ENCODE measurements at regions not wholly inside any gene's neighbourhood (a gene's known extent, or its start where the extent isn't known, plus 50 kb on each side); places are given as distances from the start of the nearest gene placed in this dataset.
A peak's percentile ranks its signal among the peaks of the same experiment; 100 is the strongest.

- WGBS: 83% methylated on average over 6 of the region's 6 CpGs
- DNase-seq (ENCODE audit: extremely low spot score): peak; percentile 29
- Histone ChIP-seq H3K27ac (replicated peaks in 1 of 4) (no peak overlapping the region), H3K36me3 (no peaks in the 10 kb centered on the region), H3K27me3 (no peaks in the 10 kb centered on the region), H3K4me3 (no peak overlapping the region), H3K4me1 (no peaks in the 10 kb centered on the region), H3K9me3 (no peaks in the 10 kb centered on the region)
- intact Hi-C loops (cut with DNase I): no loop called here
- TF ChIP-seq CTCF (IDR thresholded peaks at IDR 0.05): no peak
- TF ChIP-seq POLR2A (IDR thresholded peaks at IDR 0.05; ENCODE audit: low read depth): no peak
- no peak for TF ChIP-seq EP300 (IDR thresholded peaks at IDR 0.05)
- TF ChIP-seq POLR2AphosphoS5 (IDR thresholded peaks at IDR 0.05): no peak
Measured at GRCh38 chr19:31810536-31811109, 461.4 kb upstream of the TSHZ3 start.

GRCh38 chr19:31817971-31818797, 468.9 kb upstream of the TSHZ3 start:
- no peak overlapping the region for H3K4me3 ChIP-seq
- peaks cover 0 to 15% (median 9%) of the 10 kb centered on the region in 4 donors for H3K4me1 ChIP-seq
- TF ChIP-seq CTCF (IDR thresholded peaks at IDR 0.05) (no peak), EP300 (IDR thresholded peaks at IDR 0.05) (no peak), POLR2AphosphoS5 (IDR thresholded peaks at IDR 0.05) (no peak), POLR2A (IDR thresholded peaks at IDR 0.05; ENCODE audit: low read depth) (no peak)
- no peak for DNase-seq (ENCODE audit: extremely low spot score)
- no peak overlapping the region for H3K27ac ChIP-seq (replicated peaks in 1 of 4)
- 48% methylated on average over 6 of the region's 6 CpGs for WGBS
- no peaks in the 10 kb centered on the region for H3K27me3 ChIP-seq
- H3K9me3 ChIP-seq: no peaks in the 10 kb centered on the region
- intact Hi-C loops (cut with DNase I): no loop called here
- no peaks in the 10 kb centered on the region for H3K36me3 ChIP-seq

DNA sequence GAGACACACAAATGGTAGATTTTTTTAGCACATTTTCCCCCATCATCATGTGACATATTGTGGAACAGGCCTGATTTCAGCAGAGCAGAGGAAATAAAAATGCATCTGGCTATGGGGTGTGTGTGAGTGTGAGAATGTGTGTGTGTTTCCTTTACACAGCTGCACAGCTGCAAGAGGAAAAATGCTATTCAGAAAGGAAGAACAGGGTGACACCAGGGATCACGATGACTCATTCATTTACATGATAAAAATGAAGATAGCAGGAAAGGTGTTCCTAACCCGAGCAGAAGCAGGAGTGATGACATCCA, 469.5 kb upstream of the TSHZ3 start:
- no peak for TF ChIP-seq EP300 (IDR thresholded peaks at IDR 0.05)
- TF ChIP-seq POLR2A (IDR thresholded peaks at IDR 0.05; ENCODE audit: low read depth): no peak
- TF ChIP-seq POLR2AphosphoS5 (IDR thresholded peaks at IDR 0.05): no peak
- TF ChIP-seq CTCF (IDR thresholded peaks at IDR 0.05): no peak
- H3K27me3 ChIP-seq: no peaks in the 10 kb centered on the region
- DNase-seq (ENCODE audit: extremely low spot score): no peak
- no peak overlapping the region for H3K27ac ChIP-seq (replicated peaks in 1 of 4)
- peaks cover 0 to 15% (median 9%) of the 10 kb centered on the region in 4 donors for H3K4me1 ChIP-seq
- no peaks in the 10 kb centered on the region for H3K9me3 ChIP-seq
- H3K4me3 ChIP-seq: no peak overlapping the region
- 39% methylated on average over 2 of the region's 2 CpGs for WGBS
- intact Hi-C loops (cut with DNase I): no loop called here
- H3K36me3 ChIP-seq: no peaks in the 10 kb centered on the region

- intact Hi-C loops (cut with DNase I): no loop called here
- no peak overlapping the region for H3K27ac ChIP-seq (replicated peaks in 1 of 4)
- peak; percentile 79 for DNase-seq (ENCODE audit: extremely low spot score)
- H3K9me3 ChIP-seq: no peaks in the 10 kb centered on the region
- H3K27me3 ChIP-seq: no peaks in the 10 kb centered on the region
- H3K4me1 ChIP-seq: peaks cover 0 to 15% (median 9%) of the 10 kb centered on the region in 4 donors
- no peak overlapping the region for H3K4me3 ChIP-seq
- TF ChIP-seq POLR2AphosphoS5 (IDR thresholded peaks at IDR 0.05) (no peak), POLR2A (IDR thresholded peaks at IDR 0.05; ENCODE audit: low read depth) (no peak), CTCF (IDR thresholded peaks at IDR 0.05) (no peak), EP300 (IDR thresholded peaks at IDR 0.05) (no peak)
- H3K36me3 ChIP-seq: no peaks in the 10 kb centered on the region
Measured at GRCh38 chr19:31819837-31820236, 470.6 kb upstream of the TSHZ3 start.

Measured in esophagus muscularis mucosa (tissue), 4 donors.